CD1c-positive myeloid dendritic cell (primary cell): ENCODE measurements at regions not wholly inside any gene's neighbourhood (a gene's known extent, or its start where the extent isn't known, plus 50 kb on each side); places are given as distances from the start of the nearest gene placed in this dataset.

Experiments used
- DNase-seq: peaks from one replicate; pipeline ENCODE4 v3.0.0-alpha.2; 2016; ENCODE audit errors: extremely low spot score

DNA sequence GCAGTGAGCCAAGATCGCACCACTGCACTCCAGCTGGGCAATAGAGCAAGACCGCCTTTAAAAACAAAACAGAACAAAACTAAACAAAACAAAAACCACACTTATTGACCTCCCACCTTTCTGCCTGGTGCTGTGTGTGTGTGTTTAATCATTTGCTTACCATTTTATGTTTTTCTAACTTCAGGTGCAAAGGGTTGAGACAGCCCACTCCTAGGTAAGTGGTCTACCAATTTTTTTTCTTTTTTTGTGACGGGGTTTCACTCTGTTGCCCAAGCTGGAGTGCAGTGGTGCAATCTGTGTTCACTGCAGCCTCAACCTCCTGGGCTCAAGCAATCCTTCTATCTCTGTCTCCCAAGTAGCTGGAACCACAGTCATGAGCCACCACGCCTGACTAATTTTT lies 65.8 kb downstream of the SALL1 start:
- no peak for DNase-seq

GRCh38 chr16:51084074-51084928 lies 66.8 kb downstream of the SALL1 start:
- DNase-seq, result no peak

GRCh38 chr16:51072591-51072990 lies 78.5 kb downstream of the SALL1 start:
- DNase-seq, result no peak

DNA sequence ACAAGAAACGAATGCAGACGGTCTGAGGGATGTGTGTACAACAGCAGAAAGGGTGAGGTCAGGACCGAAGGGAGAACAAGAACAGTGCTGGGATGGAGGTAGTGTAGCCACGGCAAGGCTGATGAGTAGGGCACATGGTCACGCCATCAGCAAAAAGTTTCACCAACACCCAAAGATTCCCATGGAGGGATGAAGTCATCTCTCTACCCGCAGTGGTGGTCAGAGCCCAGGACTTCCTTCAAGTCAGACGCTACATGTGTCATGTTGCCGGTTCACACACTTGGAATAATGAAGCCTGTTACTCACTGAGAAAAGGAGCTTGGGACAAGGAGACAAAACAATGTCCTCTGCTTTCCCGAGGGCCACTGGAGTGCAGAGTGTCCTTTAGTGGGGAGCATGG lies 79.7 kb downstream of the SALL1 start:
- DNase-seq, result no peak

- DNase-seq, result no peak
These were observed 83.7 kb downstream of the SALL1 start for GRCh38 chr16:51067352-51067751.

- DNase-seq, result no peak
These were observed 89.0 kb downstream of the SALL1 start for GRCh38 chr16:51062039-51062438.

DNA sequence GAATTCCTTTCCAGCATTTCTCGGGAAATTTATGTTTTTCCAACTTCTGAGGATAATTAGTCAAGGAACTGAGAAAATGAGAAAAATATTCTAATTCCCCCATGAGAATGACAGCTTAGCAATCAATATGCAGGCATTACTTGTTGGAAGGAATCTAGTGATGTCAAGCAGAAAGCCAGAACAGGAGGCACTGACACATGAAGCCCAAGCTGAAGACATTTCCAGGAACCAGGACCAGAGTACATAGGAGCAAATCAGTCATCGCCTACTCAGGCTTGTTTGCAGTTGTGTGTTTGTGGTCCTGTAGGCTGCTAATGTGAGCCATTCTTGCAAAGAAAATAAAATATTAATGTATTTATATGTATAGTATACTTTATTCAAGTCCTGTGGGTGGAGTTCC lies 89.7 kb downstream of the SALL1 start:
- DNase-seq, result no peak

GRCh38 chr16:51057969-51058337 lies 93.1 kb downstream of the SALL1 start:
- no peak for DNase-seq

GRCh38 chr16:51057102-51057793 lies 93.8 kb downstream of the SALL1 start:
- no peak for DNase-seq

DNA sequence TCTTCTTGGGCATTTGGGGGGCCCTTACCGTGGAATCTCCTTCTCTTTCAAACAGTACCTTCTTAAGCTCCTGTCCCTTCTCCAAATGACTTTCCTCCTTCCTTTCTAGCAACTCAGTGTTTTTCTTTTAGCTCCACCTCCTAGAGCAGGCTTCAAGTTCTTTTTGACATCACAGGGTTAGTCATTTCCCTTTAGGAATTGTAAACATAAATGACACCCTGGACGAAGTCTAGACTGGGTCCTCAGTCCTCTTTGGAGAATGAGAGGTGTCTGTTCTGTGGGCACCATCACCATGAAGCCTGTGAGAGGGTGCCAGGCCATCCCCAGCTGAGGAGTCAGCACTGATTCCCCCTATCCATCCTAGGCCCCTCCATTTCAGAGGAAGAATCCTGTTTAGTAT lies 94.7 kb downstream of the SALL1 start:
- DNase-seq, result no peak

DNA sequence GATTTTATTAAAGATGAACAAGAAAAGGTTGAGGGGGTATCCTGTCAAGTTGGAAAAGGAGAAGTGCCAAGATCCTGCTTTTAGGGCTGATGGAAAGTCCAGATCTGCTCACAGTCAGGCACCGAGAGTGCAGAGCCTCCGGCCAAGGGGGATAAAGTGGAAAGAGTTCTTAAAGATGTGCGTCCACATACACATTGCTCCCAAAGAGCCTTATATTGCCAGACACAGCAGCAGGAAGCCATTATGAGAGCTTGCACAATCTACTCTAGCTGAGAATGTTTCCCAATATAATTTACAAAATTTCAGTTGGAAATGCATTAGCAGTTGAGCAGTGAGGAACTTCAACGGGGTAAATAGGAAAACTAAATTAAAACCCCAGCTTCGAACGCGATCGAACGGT lies 95.6 kb downstream of the SALL1 start:
- DNase-seq, result no peak

DNA sequence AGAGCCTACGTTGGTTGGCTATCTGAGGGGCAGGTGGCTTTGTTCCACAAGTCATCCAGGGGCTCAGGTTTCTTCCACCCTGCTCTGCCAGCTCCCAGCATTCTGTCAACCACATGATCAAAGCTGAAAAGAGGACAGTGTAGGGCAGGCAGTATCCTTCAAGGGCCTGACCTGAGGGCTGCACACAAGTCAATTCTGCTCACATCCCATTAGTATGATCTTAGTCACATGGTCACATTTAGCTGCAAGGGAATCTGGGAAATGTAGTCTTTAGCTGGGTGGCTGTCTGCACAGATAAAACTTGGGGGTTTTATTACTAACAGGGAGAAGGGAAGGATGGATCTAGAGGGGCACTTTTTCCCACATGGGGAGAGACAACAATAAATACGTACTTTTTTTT lies 97.3 kb downstream of the SALL1 start:
- DNase-seq, result no peak

- DNase-seq, result no peak
These were observed 99.4 kb downstream of the SALL1 start for GRCh38 chr16:51051671-51052070.

DNA sequence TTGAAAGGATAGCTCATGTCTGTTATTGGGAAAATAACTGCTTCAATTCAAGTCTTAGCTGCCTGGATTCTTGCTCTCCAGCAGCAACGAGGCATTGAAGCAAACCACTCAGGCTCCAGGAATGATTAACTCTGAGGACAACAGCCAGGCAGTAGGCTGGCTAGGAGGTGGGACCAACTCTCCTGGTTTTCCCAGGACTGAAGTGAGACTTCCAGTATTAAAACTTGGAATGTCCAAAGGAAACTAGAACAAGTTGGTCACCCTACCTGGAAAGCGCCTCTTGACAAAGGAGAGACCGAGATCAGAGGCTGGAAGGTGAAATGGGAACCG lies 100.7 kb downstream of the SALL1 start:
- DNase-seq, result no peak

DNA sequence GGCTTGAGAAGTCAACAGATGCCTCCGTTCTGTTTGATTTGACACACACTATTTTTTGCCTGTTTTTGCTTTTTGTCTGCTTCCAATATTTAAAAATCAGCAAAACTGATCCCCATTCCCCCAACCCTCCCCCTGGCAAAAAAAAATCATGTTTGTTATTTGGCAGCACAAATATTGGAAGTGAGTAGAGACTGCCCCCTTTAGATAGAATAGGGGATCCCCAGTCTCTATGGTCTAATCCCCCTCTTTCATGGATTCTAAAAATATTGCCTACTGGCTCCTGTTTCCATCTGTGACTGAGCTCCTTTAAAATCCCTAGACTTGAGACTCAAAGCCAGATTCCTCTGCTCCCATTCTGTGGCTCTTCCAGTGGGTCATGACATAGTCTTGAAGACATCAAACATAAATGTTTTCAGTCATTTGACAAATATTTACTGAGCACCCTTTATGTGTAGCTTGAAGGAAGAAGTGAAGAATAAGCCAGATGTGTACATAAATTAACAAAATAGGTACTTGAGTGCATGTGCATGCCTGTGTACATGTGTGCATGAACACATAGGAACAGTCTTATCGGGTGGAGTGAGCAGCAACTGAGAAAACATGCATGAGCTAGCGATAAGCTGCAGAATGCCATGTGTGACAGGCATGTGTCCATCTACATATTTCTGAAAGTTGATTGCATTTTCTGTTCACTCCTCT lies 101.2 kb downstream of the SALL1 start:
- DNase-seq, result no peak

- no peak for DNase-seq
These were observed 101.8 kb downstream of the SALL1 start for GRCh38 chr16:51049276-51049675.

DNA sequence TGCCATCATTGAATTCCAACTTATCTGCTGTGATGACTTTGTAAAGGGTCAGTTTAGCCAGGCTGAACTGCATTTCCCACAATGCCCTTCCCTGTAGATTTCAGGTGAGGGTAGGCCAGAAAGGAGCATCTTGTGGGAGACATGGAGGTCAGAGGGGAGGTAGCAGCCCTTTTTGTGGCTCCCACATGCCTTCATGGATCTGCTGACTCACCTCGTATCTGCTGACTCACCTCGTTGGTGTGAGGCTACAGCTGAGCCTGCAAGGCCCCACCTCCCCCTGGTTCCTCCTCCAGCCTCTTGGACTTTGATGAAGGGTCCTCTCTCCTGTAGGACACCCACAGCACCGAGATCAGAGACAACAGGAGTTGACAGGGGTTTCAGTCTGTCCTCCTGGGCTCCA lies 102.5 kb downstream of the SALL1 start:
- no peak for DNase-seq

DNA sequence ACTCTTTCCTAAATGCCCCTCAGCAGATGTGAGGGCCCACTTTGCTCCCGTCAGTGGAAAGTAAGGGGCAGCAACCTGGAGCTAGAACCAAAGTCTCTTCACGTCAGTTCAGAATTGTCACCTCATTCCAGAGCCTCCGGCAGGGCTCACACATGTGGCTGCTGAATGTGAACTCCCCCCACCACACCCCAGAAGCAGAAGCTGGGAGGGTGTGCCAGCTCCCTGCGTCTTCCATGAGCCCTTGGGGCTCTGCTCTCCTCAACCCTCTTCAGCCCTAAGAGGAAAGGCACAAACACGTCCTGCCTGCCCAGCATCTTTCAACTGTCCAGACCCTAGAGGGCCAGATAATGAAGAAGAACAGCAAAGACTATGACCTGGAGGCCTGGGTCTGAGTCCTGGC lies 105.3 kb downstream of the SALL1 start:
- DNase-seq, result no peak

DNA sequence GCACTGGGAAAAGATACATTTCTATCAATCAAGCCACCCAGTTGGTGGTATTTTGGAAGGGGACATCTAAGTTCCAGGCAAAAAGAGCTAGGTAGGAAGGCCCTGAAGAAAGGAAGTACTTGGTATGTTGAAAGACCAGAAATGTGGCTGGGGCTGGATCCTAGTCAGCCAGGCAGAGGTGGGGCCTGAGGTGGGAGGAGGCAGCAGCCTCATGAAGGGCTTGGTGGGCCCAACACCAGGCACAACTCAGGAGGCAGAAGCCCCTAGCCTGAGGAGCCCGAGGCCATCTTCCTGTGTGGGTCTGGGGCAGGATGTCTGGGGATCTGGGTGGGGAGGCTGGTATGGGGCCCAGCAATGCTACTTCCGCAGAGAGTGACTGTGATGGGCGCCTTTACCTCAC lies 105.9 kb downstream of the SALL1 start:
- DNase-seq, result no peak

GRCh38 chr16:51041546-51041945 lies 109.5 kb downstream of the SALL1 start:
- no peak for DNase-seq

- no peak for DNase-seq
These were observed 110.4 kb downstream of the SALL1 start for GRCh38 chr16:51040637-51041036.

- DNase-seq, result no peak
These were observed 111.3 kb downstream of the SALL1 start for GRCh38 chr16:51039638-51040331.
